ENCODE measurements at regions not wholly inside any gene's neighbourhood (a gene's known extent, or its start where the extent isn't known, plus 50 kb on each side); places are given as distances from the start of the nearest gene placed in this dataset.
"Not testable (repeated sequence)": the region's sequence is repeated elsewhere in the genome, so short reads cannot be mapped to it uniquely, and the experiment has no call there.

DNA sequence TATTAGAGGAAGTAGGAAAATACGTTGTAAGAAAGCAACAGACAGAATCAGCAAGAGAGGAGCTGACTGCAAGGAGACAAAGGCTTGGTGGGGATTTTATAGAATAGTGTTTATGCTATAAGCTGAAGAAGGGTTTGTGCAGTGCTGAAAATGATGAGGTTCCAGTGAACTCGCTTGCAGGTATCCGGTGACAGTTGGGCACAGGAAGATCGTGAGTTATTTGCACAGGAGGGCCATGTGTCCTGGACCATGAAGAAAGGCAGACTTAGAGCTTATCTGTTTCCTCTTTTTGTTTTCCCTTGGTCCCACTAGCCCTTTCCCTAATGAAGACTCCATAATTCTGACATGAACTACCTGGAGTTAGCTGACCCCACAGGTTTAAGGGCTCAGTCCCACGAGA, 61.4 kb downstream of the NXNL2 start:
- H3K9me3 ChIP-seq (ENCODE audit: control insufficient read depth in 1 of 2, low read length in 2 of 2), result no peaks in the 10 kb centered on the region
- H3K27ac ChIP-seq (ENCODE audit: low read length), result no peak overlapping the region
- no peaks in the 10 kb centered on the region for H3K4me1 ChIP-seq (ENCODE audit: control insufficient read depth in 1 of 2, insufficient read depth in 2 of 2, low read length in 2 of 2)
- no peaks in the 10 kb centered on the region for H3K27me3 ChIP-seq (ENCODE audit: low read depth, low read length)
- no peaks in the 10 kb centered on the region for H3K36me3 ChIP-seq (ENCODE audit: control insufficient read depth in 1 of 2, insufficient read depth in 2 of 2, low read length in 2 of 2)
- H3K4me3 ChIP-seq (ENCODE audit: low read depth in 1 of 2, low read length in 2 of 2), result no peak overlapping the region

DNA sequence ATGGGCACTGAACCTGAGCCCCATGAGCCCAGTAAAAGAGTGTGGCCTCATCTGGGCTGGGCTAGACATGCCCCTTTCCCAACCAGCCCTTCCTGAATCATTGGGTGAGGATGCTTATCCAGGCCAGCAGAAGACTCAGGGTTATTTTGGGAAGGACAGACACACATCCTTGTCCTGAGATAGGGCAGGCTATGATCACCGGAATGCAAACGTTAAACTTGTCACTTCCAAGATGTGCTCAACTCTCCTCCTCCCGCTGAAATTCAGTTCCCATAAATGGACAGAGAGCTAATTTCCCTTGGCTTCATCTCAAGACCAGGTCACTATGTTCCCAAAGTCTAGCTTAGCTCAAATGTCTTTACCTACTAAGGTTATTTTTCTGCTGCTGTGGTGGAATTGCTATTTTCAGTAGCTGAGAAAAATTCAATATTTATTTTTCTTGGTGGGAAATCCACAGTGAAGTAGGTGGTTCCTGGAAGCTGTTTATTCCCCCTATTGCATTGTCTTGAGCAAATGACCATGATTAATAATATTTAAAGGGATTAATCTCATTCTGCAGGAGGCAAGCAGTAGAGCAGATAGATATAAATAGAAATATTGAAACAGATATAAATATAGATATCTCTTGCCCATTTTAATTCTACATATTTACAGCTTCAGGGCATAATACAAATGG, 70.0 kb downstream of the NXNL2 start:
- H3K36me3 ChIP-seq (ENCODE audit: control insufficient read depth in 1 of 2, insufficient read depth in 2 of 2, low read length in 2 of 2), result no peaks in the 10 kb centered on the region
- H3K4me3 ChIP-seq (ENCODE audit: low read depth in 1 of 2, low read length in 2 of 2), result no peak overlapping the region
- no peaks in the 10 kb centered on the region for H3K27me3 ChIP-seq (ENCODE audit: low read depth, low read length)
- peaks cover 0 to 13% of the 10 kb centered on the region in 2 donors for H3K4me1 ChIP-seq (ENCODE audit: control insufficient read depth in 1 of 2, insufficient read depth in 2 of 2, low read length in 2 of 2)
- no peaks in the 10 kb centered on the region for H3K9me3 ChIP-seq (ENCODE audit: control insufficient read depth in 1 of 2, low read length in 2 of 2)
- peak overlapping the region; percentile 12 for H3K27ac ChIP-seq (ENCODE audit: low read length)

- no peak overlapping the region for H3K4me3 ChIP-seq (ENCODE audit: low read depth in 1 of 2, low read length in 2 of 2)
- no peaks in the 10 kb centered on the region for H3K9me3 ChIP-seq (ENCODE audit: control insufficient read depth in 1 of 2, low read length in 2 of 2)
- H3K27me3 ChIP-seq (ENCODE audit: low read depth, low read length), result no peaks in the 10 kb centered on the region
- H3K36me3 ChIP-seq (ENCODE audit: control insufficient read depth in 1 of 2, insufficient read depth in 2 of 2, low read length in 2 of 2), result no peaks in the 10 kb centered on the region
- H3K27ac ChIP-seq (ENCODE audit: low read length), result peak overlapping the region; percentile 35
- peaks cover 0 to 13% of the 10 kb centered on the region in 2 donors for H3K4me1 ChIP-seq (ENCODE audit: control insufficient read depth in 1 of 2, insufficient read depth in 2 of 2, low read length in 2 of 2)
Observed at GRCh38 chr9:88605512-88606362, 70.8 kb downstream of the NXNL2 start.

GRCh38 chr9:88614359-88614758, 79.4 kb downstream of the NXNL2 start:
- Histone ChIP-seq H3K36me3 (ENCODE audit: control insufficient read depth in 1 of 2, insufficient read depth in 2 of 2, low read length in 2 of 2) (no peaks in the 10 kb centered on the region), H3K9me3 (ENCODE audit: control insufficient read depth in 1 of 2, low read length in 2 of 2) (peaks cover 0 to 20% of the 10 kb centered on the region in 2 donors), H3K27me3 (ENCODE audit: low read depth, low read length) (no peaks in the 10 kb centered on the region), H3K4me3 (ENCODE audit: low read depth in 1 of 2, low read length in 2 of 2) (no peak overlapping the region), H3K27ac (ENCODE audit: low read length) (no peak overlapping the region), H3K4me1 (ENCODE audit: control insufficient read depth in 1 of 2, insufficient read depth in 2 of 2, low read length in 2 of 2) (no peaks in the 10 kb centered on the region)

GRCh38 chr9:88623698-88624097, 88.7 kb downstream of the NXNL2 start:
- Histone ChIP-seq H3K27ac (ENCODE audit: low read length) (no peak overlapping the region), H3K27me3 (ENCODE audit: low read depth, low read length) (no peaks in the 10 kb centered on the region), H3K4me1 (ENCODE audit: control insufficient read depth in 1 of 2, insufficient read depth in 2 of 2, low read length in 2 of 2) (no peaks in the 10 kb centered on the region), H3K9me3 (ENCODE audit: control insufficient read depth in 1 of 2, low read length in 2 of 2) (no peaks in the 10 kb centered on the region), H3K36me3 (ENCODE audit: control insufficient read depth in 1 of 2, insufficient read depth in 2 of 2, low read length in 2 of 2) (no peaks in the 10 kb centered on the region), H3K4me3 (ENCODE audit: low read depth in 1 of 2, low read length in 2 of 2) (no peak overlapping the region)

DNA sequence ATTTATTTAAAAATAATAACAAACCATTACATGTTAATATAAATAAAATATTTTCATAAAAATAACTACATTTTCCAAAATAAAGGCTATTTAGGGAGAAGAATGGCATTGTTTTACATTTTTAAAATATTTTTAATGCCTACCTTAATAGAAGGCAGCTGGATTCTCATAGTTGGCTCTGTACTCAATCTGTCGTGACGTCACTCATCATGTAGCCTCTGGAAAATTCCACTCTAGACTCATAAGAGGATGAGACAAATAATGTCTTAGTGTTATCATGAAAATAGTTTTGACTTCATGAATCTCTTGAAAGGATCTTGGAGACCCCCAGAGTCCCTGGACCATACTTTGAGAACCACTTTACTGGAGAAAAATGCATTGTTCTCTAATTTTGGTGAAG, 93.1 kb downstream of the NXNL2 start:
- Histone ChIP-seq H3K27me3 (ENCODE audit: low read depth, low read length) (no peaks in the 10 kb centered on the region), H3K4me3 (ENCODE audit: low read depth in 1 of 2, low read length in 2 of 2) (no peak overlapping the region), H3K4me1 (ENCODE audit: control insufficient read depth in 1 of 2, insufficient read depth in 2 of 2, low read length in 2 of 2) (no peaks in the 10 kb centered on the region), H3K27ac (ENCODE audit: low read length) (no peak overlapping the region), H3K36me3 (ENCODE audit: control insufficient read depth in 1 of 2, insufficient read depth in 2 of 2, low read length in 2 of 2) (no peaks in the 10 kb centered on the region), H3K9me3 (ENCODE audit: control insufficient read depth in 1 of 2, low read length in 2 of 2) (peaks cover 0 to 6% of the 10 kb centered on the region in 2 donors)

- H3K4me3 ChIP-seq (ENCODE audit: low read depth in 1 of 2, low read length in 2 of 2), result no peak overlapping the region
- H3K27me3 ChIP-seq (ENCODE audit: low read depth, low read length), result no peaks in the 10 kb centered on the region
- no peaks in the 10 kb centered on the region for H3K36me3 ChIP-seq (ENCODE audit: control insufficient read depth in 1 of 2, insufficient read depth in 2 of 2, low read length in 2 of 2)
- no peaks in the 10 kb centered on the region for H3K4me1 ChIP-seq (ENCODE audit: control insufficient read depth in 1 of 2, insufficient read depth in 2 of 2, low read length in 2 of 2)
- H3K9me3 ChIP-seq (ENCODE audit: control insufficient read depth in 1 of 2, low read length in 2 of 2), result peaks cover 0 to 6% of the 10 kb centered on the region in 2 donors
- no peak overlapping the region for H3K27ac ChIP-seq (ENCODE audit: low read length)
Observed at GRCh38 chr9:88628811-88629210, 93.8 kb downstream of the NXNL2 start.

DNA sequence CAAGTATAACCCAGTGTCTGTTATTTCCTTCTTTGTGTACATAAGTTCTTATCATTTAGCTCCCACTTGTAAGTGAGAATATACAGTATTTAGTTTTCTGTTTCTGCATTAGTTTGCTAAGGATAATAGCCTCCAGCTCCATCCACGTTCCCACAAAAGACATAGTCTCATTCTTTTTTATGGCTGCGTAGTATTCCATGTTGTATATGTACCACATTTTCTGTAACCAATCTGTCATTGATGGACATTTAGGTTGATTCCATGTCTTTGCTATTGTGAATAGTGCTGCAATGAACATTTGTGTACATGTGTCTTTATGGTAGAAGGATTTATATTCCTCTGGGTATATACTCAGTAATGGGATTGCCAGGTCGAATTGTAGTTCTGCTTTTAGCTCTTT, 95.6 kb downstream of the NXNL2 start:
- H3K27ac ChIP-seq (ENCODE audit: low read length); H3K4me1 ChIP-seq (ENCODE audit: control insufficient read depth in 1 of 2, insufficient read depth in 2 of 2, low read length in 2 of 2): not testable (repeated sequence)

GRCh38 chr9:88635151-88635550, 100.2 kb downstream of the NXNL2 start:
- H3K4me1 ChIP-seq (ENCODE audit: control insufficient read depth in 1 of 2, insufficient read depth in 2 of 2, low read length in 2 of 2), result no peaks in the 10 kb centered on the region
- H3K9me3 ChIP-seq (ENCODE audit: control insufficient read depth in 1 of 2, low read length in 2 of 2), result peaks cover 0 to 12% of the 10 kb centered on the region in 2 donors
- H3K27ac ChIP-seq (ENCODE audit: low read length), result no peak overlapping the region
- no peaks in the 10 kb centered on the region for H3K27me3 ChIP-seq (ENCODE audit: low read depth, low read length)
- no peak overlapping the region for H3K4me3 ChIP-seq (ENCODE audit: low read depth in 1 of 2, low read length in 2 of 2)
- no peaks in the 10 kb centered on the region for H3K36me3 ChIP-seq (ENCODE audit: control insufficient read depth in 1 of 2, insufficient read depth in 2 of 2, low read length in 2 of 2)

More for the DNA sequence above, 95.6 kb downstream of the NXNL2 start:
- not testable (repeated sequence) for H3K27me3 ChIP-seq (ENCODE audit: low read depth, low read length); H3K9me3 ChIP-seq (ENCODE audit: control insufficient read depth in 1 of 2, low read length in 2 of 2); H3K4me3 ChIP-seq (ENCODE audit: low read depth in 1 of 2, low read length in 2 of 2); H3K36me3 ChIP-seq (ENCODE audit: control insufficient read depth in 1 of 2, insufficient read depth in 2 of 2, low read length in 2 of 2)

DNA sequence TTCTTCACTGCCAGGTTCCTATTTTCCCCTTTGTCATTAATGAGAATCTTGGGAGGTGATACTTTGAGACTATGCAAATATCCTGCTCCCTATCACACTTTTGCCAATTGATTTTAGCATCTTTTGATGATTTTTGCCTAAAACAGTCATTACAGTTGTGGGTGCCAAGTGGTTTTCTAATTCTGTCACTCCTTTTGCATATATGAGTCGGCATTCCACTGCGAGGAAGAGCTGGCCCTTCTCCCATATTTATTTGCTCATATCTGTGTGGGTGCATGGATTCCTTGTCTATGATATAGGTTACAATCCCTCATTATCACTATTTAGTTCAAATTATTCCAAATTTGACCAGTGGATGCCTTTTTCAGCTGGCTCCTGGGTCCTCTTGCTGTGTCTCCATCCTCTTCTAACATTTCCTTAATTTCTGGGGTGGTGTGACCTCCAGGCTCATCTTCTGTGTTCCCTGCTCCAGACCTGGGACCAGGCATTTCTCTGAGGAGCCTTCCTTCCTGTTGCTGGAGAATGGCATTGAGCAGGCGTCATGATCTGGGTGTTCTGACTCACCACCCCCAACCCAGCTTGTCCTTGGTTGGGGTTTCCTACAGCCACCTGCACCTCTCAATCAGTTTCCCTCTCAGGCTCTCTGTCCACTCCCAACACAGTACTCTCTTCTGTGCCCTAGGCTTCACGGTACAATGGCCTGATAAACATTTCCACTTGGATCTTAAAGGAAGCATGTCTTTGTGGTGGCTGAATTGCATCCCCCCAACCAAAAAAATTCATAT, 106.7 kb downstream of the NXNL2 start:
- H3K4me3 ChIP-seq (ENCODE audit: low read depth in 1 of 2, low read length in 2 of 2), result no peak overlapping the region
- no peaks in the 10 kb centered on the region for H3K4me1 ChIP-seq (ENCODE audit: control insufficient read depth in 1 of 2, insufficient read depth in 2 of 2, low read length in 2 of 2)
- H3K36me3 ChIP-seq (ENCODE audit: control insufficient read depth in 1 of 2, insufficient read depth in 2 of 2, low read length in 2 of 2), result no peaks in the 10 kb centered on the region
- H3K9me3 ChIP-seq (ENCODE audit: control insufficient read depth in 1 of 2, low read length in 2 of 2), result peaks cover 0 to 2% of the 10 kb centered on the region in 2 donors
- no peak overlapping the region for H3K27ac ChIP-seq (ENCODE audit: low read length)
- H3K27me3 ChIP-seq (ENCODE audit: low read depth, low read length), result no peaks in the 10 kb centered on the region

DNA sequence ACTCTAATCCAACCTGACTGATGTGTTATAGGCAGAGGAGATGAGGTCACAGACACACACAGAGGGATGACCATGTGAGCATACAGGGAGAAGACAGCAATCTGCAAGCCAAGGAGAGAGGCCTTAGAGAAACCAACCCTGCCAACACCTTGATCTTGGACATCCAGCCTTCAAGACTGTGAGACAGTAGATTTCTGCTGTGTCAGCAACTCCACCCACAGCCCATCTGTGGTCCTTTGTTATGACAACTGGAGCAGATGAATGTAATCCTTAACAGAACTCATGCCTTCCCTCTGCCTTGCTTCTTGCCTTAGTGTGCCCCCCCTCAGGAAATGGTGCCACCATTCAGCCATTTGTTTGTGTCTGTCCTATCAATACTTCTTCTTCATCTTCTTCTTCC, 107.4 kb downstream of the NXNL2 start:
- Histone ChIP-seq H3K4me1 (ENCODE audit: control insufficient read depth in 1 of 2, insufficient read depth in 2 of 2, low read length in 2 of 2) (no peaks in the 10 kb centered on the region), H3K27ac (ENCODE audit: low read length) (no peak overlapping the region), H3K9me3 (ENCODE audit: control insufficient read depth in 1 of 2, low read length in 2 of 2) (no peaks in the 10 kb centered on the region), H3K27me3 (ENCODE audit: low read depth, low read length) (no peaks in the 10 kb centered on the region), H3K4me3 (ENCODE audit: low read depth in 1 of 2, low read length in 2 of 2) (no peak overlapping the region), H3K36me3 (ENCODE audit: control insufficient read depth in 1 of 2, insufficient read depth in 2 of 2, low read length in 2 of 2) (no peaks in the 10 kb centered on the region)

All from muscle layer of duodenum (tissue), 2 donors.